Renal pelvis (tissue), 1 donor: ENCODE measurements at regions not wholly inside any gene's neighbourhood (a gene's known extent, or its start where the extent isn't known, plus 50 kb on each side); places are given as distances from the start of the nearest gene placed in this dataset.
A peak's percentile ranks its signal among the peaks of the same experiment; 100 is the strongest.
"Not testable (repeated sequence)": the region's sequence is repeated elsewhere in the genome, so short reads cannot be mapped to it uniquely, and the experiment has no call there.

Experiments
- DNase-seq: peaks from one replicate; pipeline ENCODE4 v3.0.0-alpha.2; 2013

- no peak for DNase-seq
Measured at GRCh38 chr2:88859461-88859860, 168.0 kb downstream of the RPIA start.

GRCh38 chr2:88860421-88861075 is 169.1 kb downstream of the RPIA start:
- DNase-seq, result no peak

- no peak for DNase-seq
Measured at GRCh38 chr2:88865801-88866371, 174.4 kb downstream of the RPIA start.

- no peak for DNase-seq
Measured at GRCh38 chr2:88866756-88867155, 175.3 kb downstream of the RPIA start.

- DNase-seq, result no peak
Measured at GRCh38 chr2:88868861-88869260, 177.4 kb downstream of the RPIA start.

GRCh38 chr2:88870267-88870839 is 178.9 kb downstream of the RPIA start:
- no peak for DNase-seq

- no peak for DNase-seq
Measured at GRCh38 chr2:88871336-88871735, 179.9 kb downstream of the RPIA start.

- DNase-seq, result no peak
Measured at GRCh38 chr2:88873620-88874019, 182.1 kb downstream of the RPIA start.

- DNase-seq, result peak; percentile 44
Measured at GRCh38 chr2:88874063-88874657, 182.7 kb downstream of the RPIA start.

- DNase-seq, result no peak
Measured at GRCh38 chr2:88875736-88876135, 184.3 kb downstream of the RPIA start.

GRCh38 chr2:88880441-88880953 is 189.0 kb downstream of the RPIA start:
- DNase-seq, result peak; percentile 67

- DNase-seq, result no peak
Measured at GRCh38 chr2:88885275-88885674, 193.8 kb downstream of the RPIA start.

- no peak for DNase-seq
Measured at GRCh38 chr2:88885679-88886416, 194.4 kb downstream of the RPIA start.

GRCh38 chr2:88887466-88887865 is 196.0 kb downstream of the RPIA start:
- not testable (repeated sequence) for DNase-seq

- no peak for DNase-seq
Measured at GRCh38 chr2:88892207-88892606, 200.7 kb downstream of the RPIA start.

GRCh38 chr2:88892788-88893187 is 201.3 kb downstream of the RPIA start:
- no peak for DNase-seq

- no peak for DNase-seq
Measured at GRCh38 chr2:88896971-88897370, 205.5 kb downstream of the RPIA start.

- DNase-seq, result no peak
Measured at GRCh38 chr2:88897715-88898114, 206.2 kb downstream of the RPIA start.

- peak; percentile 22 for DNase-seq
Measured at GRCh38 chr2:88903749-88904353, 212.4 kb downstream of the RPIA start.

- no peak for DNase-seq
Measured at GRCh38 chr2:88913280-88913679, 221.8 kb downstream of the RPIA start.

GRCh38 chr2:88919087-88919738 is 227.7 kb downstream of the RPIA start:
- DNase-seq, result no peak
